ENCODE measurements at regions not wholly inside any gene's neighbourhood (a gene's known extent, or its start where the extent isn't known, plus 50 kb on each side); places are given as distances from the start of the nearest gene placed in this dataset.

DNA sequence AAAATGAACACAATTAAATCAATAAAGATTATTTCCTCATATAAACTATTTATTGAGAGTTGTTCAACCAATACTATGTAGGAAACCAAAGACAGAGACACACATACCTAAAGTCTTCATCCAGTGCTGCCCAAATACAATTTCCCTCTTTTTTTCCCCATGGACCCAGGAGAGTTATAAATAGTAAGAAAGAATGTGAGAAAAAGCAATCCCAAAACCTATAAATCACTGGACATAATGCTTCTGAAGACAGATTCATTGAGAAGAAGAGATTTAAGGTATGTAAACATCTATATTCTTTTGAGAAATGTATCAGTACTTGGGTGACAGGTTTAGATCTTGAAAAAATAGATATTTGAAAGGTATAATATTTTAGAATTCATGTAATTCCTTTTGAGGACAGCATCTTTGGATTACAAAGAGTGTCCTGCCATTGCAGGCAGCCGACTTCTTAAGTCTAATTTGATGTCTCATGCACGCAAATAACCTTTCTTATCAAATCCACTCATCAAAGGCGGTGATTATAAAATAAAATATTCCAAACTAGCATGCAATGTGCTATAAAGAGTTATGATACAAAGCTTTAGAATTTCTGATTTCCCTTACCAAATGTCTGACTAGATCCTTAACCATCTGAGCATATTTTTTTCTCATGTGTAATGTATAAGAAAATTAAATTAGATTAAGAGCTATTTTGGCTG lies 739.4 kb downstream of the LIG4 start:
- TF ChIP-seq, protein P1, sequence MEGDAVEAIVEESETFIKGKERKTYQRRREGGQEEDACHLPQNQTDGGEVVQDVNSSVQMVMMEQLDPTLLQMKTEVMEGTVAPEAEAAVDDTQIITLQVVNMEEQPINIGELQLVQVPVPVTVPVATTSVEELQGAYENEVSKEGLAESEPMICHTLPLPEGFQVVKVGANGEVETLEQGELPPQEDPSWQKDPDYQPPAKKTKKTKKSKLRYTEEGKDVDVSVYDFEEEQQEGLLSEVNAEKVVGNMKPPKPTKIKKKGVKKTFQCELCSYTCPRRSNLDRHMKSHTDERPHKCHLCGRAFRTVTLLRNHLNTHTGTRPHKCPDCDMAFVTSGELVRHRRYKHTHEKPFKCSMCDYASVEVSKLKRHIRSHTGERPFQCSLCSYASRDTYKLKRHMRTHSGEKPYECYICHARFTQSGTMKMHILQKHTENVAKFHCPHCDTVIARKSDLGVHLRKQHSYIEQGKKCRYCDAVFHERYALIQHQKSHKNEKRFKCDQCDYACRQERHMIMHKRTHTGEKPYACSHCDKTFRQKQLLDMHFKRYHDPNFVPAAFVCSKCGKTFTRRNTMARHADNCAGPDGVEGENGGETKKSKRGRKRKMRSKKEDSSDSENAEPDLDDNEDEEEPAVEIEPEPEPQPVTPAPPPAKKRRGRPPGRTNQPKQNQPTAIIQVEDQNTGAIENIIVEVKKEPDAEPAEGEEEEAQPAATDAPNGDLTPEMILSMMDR (IDR thresholded peaks at IDR 0.05): no peak
- TF ChIP-seq POLR2A (IDR thresholded peaks at IDR 0.05): no peak
